ENCODE measurements at regions not wholly inside any gene's neighbourhood (a gene's known extent, or its start where the extent isn't known, plus 50 kb on each side); places are given as distances from the start of the nearest gene placed in this dataset.

- TF ChIP-seq CTCF (IDR thresholded peaks at IDR 0.05; ENCODE audit: partially characterized antibody, unreplicated experiment) = no peak
- Mint-ChIP-seq H3K27me3 (ENCODE audit: unreplicated experiment) (no peaks in the 10 kb centered on the region), H3K27ac (ENCODE audit: unreplicated experiment) (no peak overlapping the region), H3K4me3 (ENCODE audit: unreplicated experiment) (no peak overlapping the region), H3K4me1 (ENCODE audit: low read depth, unreplicated experiment) (no peaks in the 10 kb centered on the region), H3K36me3 (ENCODE audit: unreplicated experiment) (peaks cover 5% of the 10 kb centered on the region), H3K9me3 (ENCODE audit: unreplicated experiment) (no peaks in the 10 kb centered on the region)
- DNase-seq = no peak
These were observed 358.7 kb upstream of the SETBP1 start for GRCh38 chr18:44321868-44322590.

GRCh38 chr18:44323125-44323524 lies 357.6 kb upstream of the SETBP1 start:
- Mint-ChIP-seq H3K4me3 (ENCODE audit: unreplicated experiment) (no peak overlapping the region), H3K27me3 (ENCODE audit: unreplicated experiment) (no peaks in the 10 kb centered on the region), H3K27ac (ENCODE audit: unreplicated experiment) (no peak overlapping the region), H3K36me3 (ENCODE audit: unreplicated experiment) (peaks cover 5% of the 10 kb centered on the region), H3K9me3 (ENCODE audit: unreplicated experiment) (no peaks in the 10 kb centered on the region), H3K4me1 (ENCODE audit: low read depth, unreplicated experiment) (no peaks in the 10 kb centered on the region)
- DNase-seq = no peak
- no peak for TF ChIP-seq CTCF (IDR thresholded peaks at IDR 0.05; ENCODE audit: partially characterized antibody, unreplicated experiment)

GRCh38 chr18:44324361-44324760 lies 356.3 kb upstream of the SETBP1 start:
- no peak overlapping the region for H3K4me3 Mint-ChIP-seq (ENCODE audit: unreplicated experiment)
- DNase-seq = no peak
- no peaks in the 10 kb centered on the region for H3K4me1 Mint-ChIP-seq (ENCODE audit: low read depth, unreplicated experiment)
- H3K36me3 Mint-ChIP-seq (ENCODE audit: unreplicated experiment) = peaks cover 5% of the 10 kb centered on the region
- TF ChIP-seq CTCF (IDR thresholded peaks at IDR 0.05; ENCODE audit: partially characterized antibody, unreplicated experiment) = no peak
- H3K9me3 Mint-ChIP-seq (ENCODE audit: unreplicated experiment) = no peaks in the 10 kb centered on the region
- no peak overlapping the region for H3K27ac Mint-ChIP-seq (ENCODE audit: unreplicated experiment)
- H3K27me3 Mint-ChIP-seq (ENCODE audit: unreplicated experiment) = no peaks in the 10 kb centered on the region

GRCh38 chr18:44325903-44326635 lies 354.6 kb upstream of the SETBP1 start:
- H3K4me3 Mint-ChIP-seq (ENCODE audit: unreplicated experiment) = no peak overlapping the region
- peak; percentile 75 for DNase-seq

More at GRCh38 chr18:44325903-44326635, 354.6 kb upstream of the SETBP1 start:
- Mint-ChIP-seq H3K27ac (ENCODE audit: unreplicated experiment) (no peak overlapping the region), H3K27me3 (ENCODE audit: unreplicated experiment) (no peaks in the 10 kb centered on the region), H3K4me1 (ENCODE audit: low read depth, unreplicated experiment) (no peaks in the 10 kb centered on the region), H3K9me3 (ENCODE audit: unreplicated experiment) (no peaks in the 10 kb centered on the region), H3K36me3 (ENCODE audit: unreplicated experiment) (peaks cover 5% of the 10 kb centered on the region)
- peak; percentile 72 for TF ChIP-seq CTCF (IDR thresholded peaks at IDR 0.05; ENCODE audit: partially characterized antibody, unreplicated experiment)

Data from glutamatergic neuron (in vitro differentiated cells).